K562 (cell line): ENCODE measurements at regions not wholly inside any gene's neighbourhood (a gene's known extent, or its start where the extent isn't known, plus 50 kb on each side); places are given as distances from the start of the nearest gene placed in this dataset.

Experiments used
- ATAC-seq: fragments of 200-7000 bp; cut with Tn5 transposase; 3 replicates; pipeline ENCODE4 v1.9.1; 2020; ENCODE audit warnings: moderate library complexity
- BruUV-seq: library from RNA; stranded (reverse); fragments of 400-500 nt; replicated peaks from 2 replicates; lab custom pipeline; 2021; lab: Mats Ljungman, UMichigan
- CTCF ChIA-PET: fragments of 300-600 bp; formaldehyde crosslinking; extraction: SDS; loops from one replicate; lab custom pipeline; 2021; ENCODE audit warnings: low intra/inter-chr PET ratio; lab: Yijun Ruan, JAX
- POLR2A ChIA-PET: fragments of 300-600, 350-650 bp; sonication (Branson Sonifier 250); formaldehyde crosslinking; extraction: SDS; loops from one replicate; lab custom pipeline; 2021; ENCODE audit warnings: antibody characterized with exemption, inconsistent platforms; lab: Yijun Ruan, JAX
- DNase-seq, 4 experiments: peaks; one replicate each; pipeline versions ENCODE4 v3.0.0 to v3.0.0-alpha.2; 2011 to 2018; ENCODE audit warnings: low spot score in 3 of 4, mixed read lengths in 3 of 4; ENCODE audit errors: extremely low read depth in 1 of 4
- FAIRE-seq: peaks from 2 replicates; lab custom pipeline; 2011; peaks lifted over from hg19 to GRCh38; lab: Jason Lieb, UNC
- H2AFZ ChIP-seq: 2 replicates; pipeline ENCODE4 v1.6.0; 2011; ENCODE audit warnings: low read depth, low read length, control low read depth, inconsistent platforms
- H3K27ac ChIP-seq: fragments of 200-600 bp; 3 replicates; pipeline ENCODE4 v1.8.0; 2011; ENCODE audit warnings: low read depth, mild to moderate bottlenecking, control low read depth, inconsistent platforms, low read length, moderate library complexity, mixed read lengths; ENCODE audit errors: extremely low read depth
- H3K27me3 ChIP-seq, 2 experiments: fragments of 300-600 bp in 1 of 2; 2 replicates in 1 of 2; 3 replicates in 1 of 2; pipeline versions ENCODE4 v1.6.0 to v1.8.0; 2011; ENCODE audit warnings: inconsistent platforms in 2 of 2, low read length in 2 of 2, mild to moderate bottlenecking in 1 of 2, mixed read lengths in 1 of 2, moderate library complexity in 1 of 2; ENCODE audit not compliant: control insufficient read depth in 2 of 2, insufficient read depth in 2 of 2
- H3K36me3 ChIP-seq: fragments of 300-600 bp; 3 replicates; pipeline ENCODE4 v1.8.0; 2011; ENCODE audit warnings: mild to moderate bottlenecking, low read length, inconsistent platforms; ENCODE audit not compliant: control insufficient read depth, insufficient read depth
- H3K4me1 ChIP-seq, 2 experiments: fragments of 200-600 bp in 1 of 2; replicated peaks in 1 of 2; 2 replicates in 1 of 2; 3 replicates in 1 of 2; pipeline versions ENCODE4 v1.5.1 to v1.8.0; 2011; ENCODE audit warnings: inconsistent platforms in 2 of 2, low read length in 2 of 2, mild to moderate bottlenecking in 1 of 2, mixed read lengths in 1 of 2, moderate library complexity in 1 of 2; ENCODE audit not compliant: control insufficient read depth in 2 of 2, insufficient read depth in 2 of 2
- H3K4me2 ChIP-seq: 2 replicates; pipeline ENCODE4 v1.6.1; 2011; ENCODE audit warnings: low read length, control low read depth, inconsistent platforms, mixed read lengths; ENCODE audit not compliant: insufficient read depth
- H3K4me3 ChIP-seq: fragments of 200-600 bp; sonication (generic), shearing (Covaris generic); 2 replicates; pipeline ENCODE4 v1.5.1; 2016; ENCODE audit warnings: control low read depth, inconsistent platforms
- H3K79me2 ChIP-seq: fragments of 200-600 bp; 3 replicates; pipeline ENCODE4 v1.8.0; 2011; ENCODE audit warnings: low read length, inconsistent platforms; ENCODE audit not compliant: control insufficient read depth, insufficient read depth
- H3K9ac ChIP-seq, 2 experiments: 2 replicates each; pipeline versions ENCODE4 v1.6.0 to v1.6.1; 2011; ENCODE audit warnings: low read depth in 2 of 2, low read length in 2 of 2, control low read depth in 1 of 2, inconsistent platforms in 1 of 2, mild to moderate bottlenecking in 1 of 2, mixed read lengths in 1 of 2; ENCODE audit not compliant: insufficient read depth in 1 of 2
- H3K9me1 ChIP-seq: one replicate; pipeline ENCODE4 v1.6.0; 2011; ENCODE audit warnings: inconsistent platforms, mild to moderate bottlenecking, low read length, moderate library complexity; ENCODE audit not compliant: control insufficient read depth, insufficient read depth
- H3K9me3 ChIP-seq: replicated peaks from 2 replicates; pipeline ENCODE4 v1.5.1; 2011; ENCODE audit warnings: low read depth, low read length, inconsistent platforms; ENCODE audit not compliant: control insufficient read depth, insufficient read depth
- H4K20me1 ChIP-seq: replicated peaks from 2 replicates; pipeline ENCODE4 v1.6.1; 2011; ENCODE audit warnings: low read length, inconsistent platforms, mixed read lengths; ENCODE audit not compliant: control insufficient read depth, insufficient read depth
- RBBP5 ChIP-seq: fragments of 200-600 bp; sonication (generic); IDR thresholded peaks from 2 replicates; pipeline ENCODE4 v1.6.1; 2012; ENCODE audit warnings: borderline replicate concordance, mild to moderate bottlenecking, low read length, control low read depth, inconsistent platforms; ENCODE audit not compliant: insufficient read depth, poor library complexity, severe bottlenecking
- TAF7 ChIP-seq: fragments of 450-650 bp; IDR thresholded peaks from 2 replicates; pipeline ENCODE4 v1.6.1; 2016; ENCODE audit warnings: missing genetic modification characterization, missing compliant biosample characterization
- TBP ChIP-seq: optimal IDR thresholded peaks from 2 replicates; pipeline ENCODE3; 2011; ENCODE audit warnings: low read depth, low read length, improper control_type of control experiment
- ZNF57 ChIP-seq: fragments of 450-650 bp; formaldehyde crosslinking; IDR thresholded peaks from 2 replicates; pipeline ENCODE4 v1.4.0; 2020; ENCODE audit warnings: mild to moderate bottlenecking, moderate library complexity
- WGBS: fragments of 100-300 bp; shearing (Covaris generic); methylation state at CpG from one replicate; pipeline ENCODE4 v1.1.6; 2016; ENCODE audit warnings: low coverage, mixed read lengths; ENCODE audit not compliant: insufficient coverage; ENCODE audit errors: missing lambda C conversion rate; 5-methylcytosine and 5-hydroxymethylcytosine counted together
- in situ Hi-C: fragments of 300-500 bp; cut with MboI; formaldehyde crosslinking; loops from 4 replicates; pipeline ENCODE4 v1.15.0; 2018; ENCODE audit warnings: inconsistent platforms, mixed read lengths
- intact Hi-C: fragments of 100-400 bp; cut with micrococcal nuclease; formaldehyde crosslinking; loops from 2 replicates; pipeline ENCODE4 v1.14.2; 2022
- TF ChIP-seq, protein P1 (sequence below): conservative IDR thresholded peaks from 2 replicates; pipeline ENCODE4 v1.6.1; 2011; ENCODE audit warnings: low read depth, mild to moderate bottlenecking, low read length; ENCODE audit not compliant: control insufficient read depth
- TF ChIP-seq, protein P2 (sequence below): fragments of 250-450 bp; sonication (Bioruptor Pico); IDR thresholded peaks from 2 replicates; pipeline ENCODE4 v1.5.0; 2021
- TF ChIP-seq, protein P3 (sequence below): fragments of 250-450 bp; sonication (Bioruptor Pico); IDR thresholded peaks from 2 replicates; pipeline ENCODE4 v1.9.0; 2021; ENCODE audit warnings: mild to moderate bottlenecking
- TF ChIP-seq, protein P4 (sequence below): sonication (generic); formaldehyde crosslinking; IDR thresholded peaks from 2 replicates; pipeline ENCODE4 v1.8.0; 2022; ENCODE audit warnings: missing genetic modification reagents, mild to moderate bottlenecking, borderline replicate concordance
- TF ChIP-seq, protein P5 (sequence below): fragments of 250-450 bp; sonication (Bioruptor Pico); IDR thresholded peaks from 2 replicates; pipeline ENCODE4 v1.4.0; 2020; ENCODE audit warnings: mild to moderate bottlenecking, moderate library complexity
- TF ChIP-seq, protein P6 (sequence below): sonication (generic); IDR thresholded peaks from 2 replicates; pipeline ENCODE4 v1.6.1; 2016

DNA sequence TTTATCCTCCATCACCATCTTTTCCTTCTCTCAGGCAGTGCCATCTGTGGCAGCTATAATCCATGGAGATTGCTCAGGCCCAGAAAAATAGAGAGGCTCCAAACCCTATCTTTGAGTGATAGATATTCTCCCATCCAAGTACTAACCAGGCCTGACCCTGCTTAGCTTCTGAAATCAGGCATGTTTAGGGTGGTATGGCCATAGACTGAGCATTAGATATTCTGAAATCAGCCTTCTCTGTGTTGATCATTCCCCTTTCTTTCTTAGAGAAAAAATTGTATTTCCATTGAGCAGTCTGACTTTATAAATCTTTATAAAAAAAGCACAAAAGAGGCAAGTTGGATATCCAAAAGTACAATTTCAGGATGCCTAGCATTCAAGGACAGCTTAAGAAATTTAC is 131.5 kb upstream of the ACVR2A start:
- BruUV-seq = no TSS peak
- H3K9me3 ChIP-seq = no peaks in the 10 kb centered on the region
- no peaks in the 10 kb centered on the region for H3K4me1 ChIP-seq
- no peak overlapping the region for H2AFZ ChIP-seq
- H3K27me3 ChIP-seq = no peaks in the 10 kb centered on the region
- ATAC-seq (no peak), DNase-seq (no peak), FAIRE-seq (no peak)
- no peaks in the 10 kb centered on the region for H3K36me3 ChIP-seq
- H3K9me1 ChIP-seq = no peaks in the 10 kb centered on the region
- in situ Hi-C loops = no loop called here
- CTCF ChIA-PET = no interaction called here
- no peak overlapping the region for H3K4me2 ChIP-seq
- POLR2A ChIA-PET = no interaction called here
- no peak overlapping the region for H3K27ac ChIP-seq
- intact Hi-C loops = no loop called here
- no peaks in the 10 kb centered on the region for H3K79me2 ChIP-seq
- peak; percentile 23 for TF ChIP-seq TBP
- TF ChIP-seq, protein P1, sequence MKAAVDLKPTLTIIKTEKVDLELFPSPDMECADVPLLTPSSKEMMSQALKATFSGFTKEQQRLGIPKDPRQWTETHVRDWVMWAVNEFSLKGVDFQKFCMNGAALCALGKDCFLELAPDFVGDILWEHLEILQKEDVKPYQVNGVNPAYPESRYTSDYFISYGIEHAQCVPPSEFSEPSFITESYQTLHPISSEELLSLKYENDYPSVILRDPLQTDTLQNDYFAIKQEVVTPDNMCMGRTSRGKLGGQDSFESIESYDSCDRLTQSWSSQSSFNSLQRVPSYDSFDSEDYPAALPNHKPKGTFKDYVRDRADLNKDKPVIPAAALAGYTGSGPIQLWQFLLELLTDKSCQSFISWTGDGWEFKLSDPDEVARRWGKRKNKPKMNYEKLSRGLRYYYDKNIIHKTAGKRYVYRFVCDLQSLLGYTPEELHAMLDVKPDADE = no peak
- H3K4me3 ChIP-seq = no peak overlapping the region
- no peaks in the 10 kb centered on the region for H4K20me1 ChIP-seq
- no peak overlapping the region for H3K9ac ChIP-seq

DNA sequence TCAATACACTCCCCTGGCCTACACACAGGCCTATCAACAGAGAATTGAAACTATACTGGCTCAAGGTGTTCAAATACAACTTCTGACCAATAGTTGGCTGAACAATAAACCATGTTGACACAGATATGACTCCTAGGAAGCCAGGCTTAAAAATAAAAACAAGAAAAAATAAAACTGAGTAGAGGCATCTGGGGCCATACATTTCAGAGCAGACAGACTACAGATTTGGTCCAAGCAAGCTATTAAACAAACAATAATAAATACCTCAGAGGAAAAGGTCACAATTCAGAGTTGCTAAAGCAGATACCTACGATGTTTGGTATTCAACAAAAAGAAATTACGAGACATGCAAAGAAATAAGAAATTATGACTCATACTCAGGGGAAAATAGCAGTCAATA is 132.8 kb upstream of the ACVR2A start:
- H3K9ac ChIP-seq = no peak overlapping the region
- ATAC-seq (no peak), DNase-seq (no peak), FAIRE-seq (no peak)
- in situ Hi-C loops = no loop called here
- 0% methylated on average over 2 of the region's 2 CpGs for WGBS
- H3K9me3 ChIP-seq = no peaks in the 10 kb centered on the region
- H3K4me2 ChIP-seq = no peak overlapping the region
- intact Hi-C loops = no loop called here
- H2AFZ ChIP-seq = no peak overlapping the region
- no peak overlapping the region for H3K4me3 ChIP-seq
- BruUV-seq = no TSS peak
- no peak overlapping the region for H3K27ac ChIP-seq
- H3K9me1 ChIP-seq = no peaks in the 10 kb centered on the region
- H4K20me1 ChIP-seq = no peaks in the 10 kb centered on the region
- H3K79me2 ChIP-seq = no peaks in the 10 kb centered on the region
- H3K36me3 ChIP-seq = no peaks in the 10 kb centered on the region
- H3K4me1 ChIP-seq = no peaks in the 10 kb centered on the region
- POLR2A ChIA-PET = no interaction called here
- no peaks in the 10 kb centered on the region for H3K27me3 ChIP-seq
- CTCF ChIA-PET = no interaction called here
- TF ChIP-seq, protein P2, sequence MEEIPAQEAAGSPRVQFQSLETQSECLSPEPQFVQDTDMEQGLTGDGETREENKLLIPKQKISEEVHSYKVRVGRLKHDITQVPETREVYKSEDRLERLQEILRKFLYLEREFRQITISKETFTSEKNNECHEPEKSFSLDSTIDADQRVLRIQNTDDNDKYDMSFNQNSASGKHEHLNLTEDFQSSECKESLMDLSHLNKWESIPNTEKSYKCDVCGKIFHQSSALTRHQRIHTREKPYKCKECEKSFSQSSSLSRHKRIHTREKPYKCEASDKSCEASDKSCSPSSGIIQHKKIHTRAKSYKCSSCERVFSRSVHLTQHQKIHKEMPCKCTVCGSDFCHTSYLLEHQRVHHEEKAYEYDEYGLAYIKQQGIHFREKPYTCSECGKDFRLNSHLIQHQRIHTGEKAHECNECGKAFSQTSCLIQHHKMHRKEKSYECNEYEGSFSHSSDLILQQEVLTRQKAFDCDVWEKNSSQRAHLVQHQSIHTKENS (CRISPR knock-in tag) = no peak
- TF ChIP-seq, protein P3, sequence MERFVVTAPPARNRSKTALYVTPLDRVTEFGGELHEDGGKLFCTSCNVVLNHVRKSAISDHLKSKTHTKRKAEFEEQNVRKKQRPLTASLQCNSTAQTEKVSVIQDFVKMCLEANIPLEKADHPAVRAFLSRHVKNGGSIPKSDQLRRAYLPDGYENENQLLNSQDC = no peak
- TF ChIP-seq, protein P4, sequence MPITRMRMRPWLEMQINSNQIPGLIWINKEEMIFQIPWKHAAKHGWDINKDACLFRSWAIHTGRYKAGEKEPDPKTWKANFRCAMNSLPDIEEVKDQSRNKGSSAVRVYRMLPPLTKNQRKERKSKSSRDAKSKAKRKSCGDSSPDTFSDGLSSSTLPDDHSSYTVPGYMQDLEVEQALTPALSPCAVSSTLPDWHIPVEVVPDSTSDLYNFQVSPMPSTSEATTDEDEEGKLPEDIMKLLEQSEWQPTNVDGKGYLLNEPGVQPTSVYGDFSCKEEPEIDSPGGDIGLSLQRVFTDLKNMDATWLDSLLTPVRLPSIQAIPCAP (CRISPR knock-in tag) = no peak
- TF ChIP-seq RBBP5 (no peak), ZNF57 (no peak), TAF7 (tag) (no peak)
- TF ChIP-seq, protein P5, sequence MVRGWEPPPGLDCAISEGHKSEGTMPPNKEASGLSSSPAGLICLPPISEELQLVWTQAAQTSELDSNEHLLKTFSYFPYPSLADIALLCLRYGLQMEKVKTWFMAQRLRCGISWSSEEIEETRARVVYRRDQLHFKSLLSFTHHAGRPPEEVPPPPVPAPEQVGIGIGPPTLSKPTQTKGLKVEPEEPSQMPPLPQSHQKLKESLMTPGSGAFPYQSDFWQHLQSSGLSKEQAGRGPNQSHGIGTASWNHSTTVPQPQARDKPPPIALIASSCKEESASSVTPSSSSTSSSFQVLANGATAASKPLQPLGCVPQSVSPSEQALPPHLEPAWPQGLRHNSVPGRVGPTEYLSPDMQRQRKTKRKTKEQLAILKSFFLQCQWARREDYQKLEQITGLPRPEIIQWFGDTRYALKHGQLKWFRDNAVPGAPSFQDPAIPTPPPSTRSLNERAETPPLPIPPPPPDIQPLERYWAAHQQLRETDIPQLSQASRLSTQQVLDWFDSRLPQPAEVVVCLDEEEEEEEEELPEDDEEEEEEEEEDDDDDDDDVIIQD (CRISPR knock-in tag) = no peak
- TF ChIP-seq, protein P6, sequence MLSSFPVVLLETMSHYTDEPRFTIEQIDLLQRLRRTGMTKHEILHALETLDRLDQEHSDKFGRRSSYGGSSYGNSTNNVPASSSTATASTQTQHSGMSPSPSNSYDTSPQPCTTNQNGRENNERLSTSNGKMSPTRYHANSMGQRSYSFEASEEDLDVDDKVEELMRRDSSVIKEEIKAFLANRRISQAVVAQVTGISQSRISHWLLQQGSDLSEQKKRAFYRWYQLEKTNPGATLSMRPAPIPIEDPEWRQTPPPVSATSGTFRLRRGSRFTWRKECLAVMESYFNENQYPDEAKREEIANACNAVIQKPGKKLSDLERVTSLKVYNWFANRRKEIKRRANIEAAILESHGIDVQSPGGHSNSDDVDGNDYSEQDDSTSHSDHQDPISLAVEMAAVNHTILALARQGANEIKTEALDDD = no peak
